ENCODE measurements at regions not wholly inside any gene's neighbourhood (a gene's known extent, or its start where the extent isn't known, plus 50 kb on each side); places are given as distances from the start of the nearest gene placed in this dataset.
"Not testable (repeated sequence)": the region's sequence is repeated elsewhere in the genome, so short reads cannot be mapped to it uniquely, and the experiment has no call there.

GRCh38 chrX:65851306-65851705, 183.9 kb downstream of the MSN start:
- TF ChIP-seq POLR2A (IDR thresholded peaks at IDR 0.05; ENCODE audit: low read length); GATA1 (IDR thresholded peaks at IDR 0.05; ENCODE audit: low read depth, low read length): not testable (repeated sequence)
